22Rv1 (cell line): ENCODE measurements at regions not wholly inside any gene's neighbourhood (a gene's known extent, or its start where the extent isn't known, plus 50 kb on each side); places are given as distances from the start of the nearest gene placed in this dataset.

Source experiments
- CTCF ChIP-seq: fragments of 450-650 bp; IDR thresholded peaks from 2 replicates; pipeline ENCODE4 v1.5.1; 2017; ENCODE audit warnings: mild to moderate bottlenecking
- ZFX ChIP-seq: fragments of 450-650 bp; IDR thresholded peaks from 2 replicates; pipeline ENCODE4 v1.6.1; 2017; ENCODE audit warnings: antibody characterized with exemption, borderline replicate concordance

DNA sequence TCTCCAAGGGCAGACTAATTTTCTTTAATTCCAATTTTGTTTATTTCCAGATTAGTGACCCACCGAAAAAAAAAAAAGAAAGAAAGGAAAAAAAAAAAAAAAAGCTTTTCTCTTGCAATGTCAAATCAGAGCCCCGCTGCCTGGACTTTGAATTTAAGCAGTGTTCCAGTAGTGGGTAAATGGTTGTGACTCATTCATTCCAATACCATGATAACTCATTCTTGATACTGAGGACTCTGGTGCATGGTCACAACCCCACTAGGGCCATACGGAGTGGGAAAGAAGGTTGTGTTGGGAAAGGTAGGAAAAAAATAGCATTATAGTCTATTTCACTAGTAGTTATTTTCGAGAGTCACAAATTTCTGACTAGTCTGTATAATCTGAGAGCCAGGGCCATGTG lies 59.1 kb upstream of the COL8A1 start:
- TF ChIP-seq CTCF (no peak), ZFX (no peak)
